Activated CD8-positive, alpha-beta memory T cell treated with anti-CD3 and anti-CD28 coated beads, Interleukin-2, amount 10 ng/mL, durations not matched to agents 7 days and 5 days (primary cell): ENCODE measurements at regions not wholly inside any gene's neighbourhood (a gene's known extent, or its start where the extent isn't known, plus 50 kb on each side); places are given as distances from the start of the nearest gene placed in this dataset.

Experiments used
- ATAC-seq: fragments of 150-1000 bp; cut with Tn5 transposase; one replicate; pipeline ENCODE4 v1.10.0; 2021; ENCODE audit warnings: moderate library complexity
- CTCF ChIA-PET: fragments of 350-600 bp; sonication (Branson Sonifier 250); formaldehyde crosslinking; loops from one replicate; lab custom pipeline; 2021; ENCODE audit warnings: antibody characterized with exemption; lab: Charles Lee
- DNase-seq: peaks from one replicate; pipeline ENCODE4 v3.0.0-alpha.2; 2020
- H3K27ac Mint-ChIP-seq: one replicate; pipeline ENCODE4 v1.8.0; 2021; ENCODE audit warnings: mild to moderate bottlenecking, mixed read lengths
- H3K27me3 Mint-ChIP-seq: one replicate; pipeline ENCODE4 v1.8.0; 2021; ENCODE audit warnings: mixed read lengths
- H3K36me3 Mint-ChIP-seq: one replicate; pipeline ENCODE4 v1.8.0; 2021; ENCODE audit warnings: mild to moderate bottlenecking, mixed read lengths
- H3K4me1 Mint-ChIP-seq: one replicate; pipeline ENCODE4 v1.8.0; 2021; ENCODE audit warnings: mixed read lengths
- H3K4me3 Mint-ChIP-seq: one replicate; pipeline ENCODE4 v1.8.0; 2021; ENCODE audit warnings: mild to moderate bottlenecking, moderate library complexity, mixed read lengths
- H3K9me3 Mint-ChIP-seq: one replicate; pipeline ENCODE4 v1.8.0; 2022; ENCODE audit warnings: low read depth, mixed read lengths

DNA sequence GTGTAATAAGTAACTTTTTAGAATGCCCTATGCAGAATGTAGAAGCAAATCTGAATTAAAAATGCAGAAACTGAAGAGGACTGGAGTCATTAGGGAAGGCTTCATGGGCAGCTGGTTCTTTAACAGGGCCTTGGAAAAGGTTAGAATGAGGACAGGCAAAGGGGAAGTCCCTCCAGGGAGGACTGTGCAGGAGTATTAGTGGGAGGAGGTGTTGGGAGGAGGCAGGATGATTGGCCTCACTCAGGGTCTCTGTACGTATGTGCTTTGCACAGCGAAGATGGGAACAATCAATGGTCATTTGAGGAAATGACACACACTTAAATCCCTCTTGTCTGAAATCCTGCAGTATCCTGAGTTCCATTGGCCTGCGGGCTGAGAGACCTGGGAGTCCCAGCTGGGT, 119.7 kb downstream of the PTCSC3 start:
- Mint-ChIP-seq H3K36me3 (no peaks in the 10 kb centered on the region), H3K4me1 (no peaks in the 10 kb centered on the region)
- CTCF ChIA-PET: no interaction called here

DNA sequence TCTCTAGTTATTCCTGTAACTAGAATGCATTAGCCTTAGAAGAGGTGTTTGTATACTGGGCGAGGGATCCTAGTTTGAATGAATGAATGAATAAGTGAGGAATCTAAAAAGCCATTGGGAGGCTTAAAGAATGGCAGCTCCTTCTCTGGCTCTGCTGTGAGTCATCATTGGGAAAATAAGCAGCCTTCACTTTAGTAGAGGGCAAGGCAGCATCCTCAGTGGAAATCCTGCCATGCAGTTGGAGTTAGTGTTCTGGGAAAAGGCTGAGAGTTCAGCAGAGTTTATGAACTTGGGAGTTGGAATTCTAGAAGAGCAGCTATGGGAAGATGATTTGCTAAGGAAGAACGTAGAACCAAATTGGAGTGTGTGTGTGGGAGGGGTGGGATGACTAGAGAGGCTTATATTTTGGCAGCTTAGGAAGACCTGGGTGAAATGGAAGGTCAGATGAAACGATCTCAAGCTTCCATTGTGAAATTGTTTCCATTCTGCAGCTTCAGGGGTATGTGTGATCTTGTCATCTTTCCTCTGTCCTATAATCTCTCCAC, 120.8 kb downstream of the PTCSC3 start:
- no peak for DNase-seq
- Mint-ChIP-seq H3K27me3 (peaks cover 27% of the 10 kb centered on the region), H3K4me3 (no peak overlapping the region), H3K4me1 (no peaks in the 10 kb centered on the region), H3K27ac (no peak overlapping the region), H3K9me3 (no peaks in the 10 kb centered on the region), H3K36me3 (no peaks in the 10 kb centered on the region)
- ATAC-seq: no peak
- CTCF ChIA-PET: interaction anchor here (0.7 kb wide), 1 partner anchor 325 kb away, joined by 3 read pairs; no protein-coding TSS in a partner anchor

More for the DNA sequence above, 119.7 kb downstream of the PTCSC3 start:
- DNase-seq (no peak), ATAC-seq (no peak)
- no peak overlapping the region for H3K4me3 Mint-ChIP-seq
- H3K27me3 Mint-ChIP-seq: peaks cover 30% of the 10 kb centered on the region
- H3K9me3 Mint-ChIP-seq: no peaks in the 10 kb centered on the region
- H3K27ac Mint-ChIP-seq: no peak overlapping the region

DNA sequence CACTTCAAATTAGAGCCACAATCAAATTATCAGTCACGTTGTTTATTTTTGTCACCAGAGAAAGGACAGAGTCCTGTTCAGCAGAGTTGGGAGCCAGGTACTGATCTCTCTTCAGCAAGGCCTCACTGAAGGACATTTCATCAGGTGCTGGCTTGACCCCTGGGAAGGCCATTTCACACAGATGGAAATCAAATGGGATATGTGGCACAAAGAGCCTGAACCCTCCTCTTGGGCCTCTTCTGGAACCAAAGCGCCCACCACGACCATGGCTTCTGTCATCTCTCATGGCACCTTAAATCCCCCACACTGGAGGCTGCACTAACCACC, 121.5 kb downstream of the PTCSC3 start:
- Mint-ChIP-seq H3K4me1 (no peaks in the 10 kb centered on the region), H3K36me3 (no peaks in the 10 kb centered on the region), H3K27ac (no peak overlapping the region), H3K9me3 (no peaks in the 10 kb centered on the region), H3K27me3 (peaks cover 27% of the 10 kb centered on the region), H3K4me3 (no peak overlapping the region)
- CTCF ChIA-PET: no interaction called here
- ATAC-seq (no peak), DNase-seq (no peak)

DNA sequence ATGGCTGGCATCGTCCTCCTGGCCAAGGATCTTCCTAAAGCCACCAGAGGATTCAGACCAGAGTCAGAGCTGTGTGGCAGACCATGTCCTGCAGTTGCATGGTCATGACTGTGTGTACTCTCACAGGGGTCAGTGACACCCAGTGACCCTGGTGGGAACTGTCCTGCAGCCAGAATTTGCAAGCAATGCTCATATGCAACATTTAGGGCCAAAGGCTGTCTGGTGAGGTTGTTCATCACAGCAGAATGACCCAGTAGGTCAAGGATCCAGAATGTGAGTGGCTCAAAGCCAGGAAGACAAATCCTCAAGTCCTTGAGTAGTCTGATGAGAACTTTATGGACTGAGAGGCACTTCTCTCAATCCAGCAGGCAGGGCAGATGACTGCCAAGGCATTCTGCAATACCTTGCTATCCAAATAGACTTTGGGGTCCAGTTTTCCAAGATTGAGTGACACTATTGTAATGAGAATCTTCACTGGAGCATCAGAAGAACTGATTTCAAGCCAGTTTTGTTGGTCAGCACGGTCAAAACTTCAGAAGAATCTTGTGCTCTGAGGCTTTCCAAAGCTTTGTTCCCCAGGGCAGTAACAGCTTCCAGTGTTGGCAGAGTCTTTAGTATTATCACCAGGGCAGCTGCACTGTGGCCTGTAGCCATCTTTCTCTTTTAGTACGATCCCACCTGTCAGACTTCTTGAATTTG, 122.0 kb downstream of the PTCSC3 start:
- Mint-ChIP-seq H3K4me1 (no peaks in the 10 kb centered on the region), H3K27me3 (peaks cover 27% of the 10 kb centered on the region), H3K27ac (no peak overlapping the region), H3K9me3 (no peaks in the 10 kb centered on the region), H3K4me3 (no peak overlapping the region), H3K36me3 (no peaks in the 10 kb centered on the region)
- DNase-seq (no peak), ATAC-seq (no peak)
- CTCF ChIA-PET: interaction anchor here (1.1 kb wide), 1 partner anchor 15 kb away, joined by 6 read pairs; no protein-coding TSS in a partner anchor

DNA sequence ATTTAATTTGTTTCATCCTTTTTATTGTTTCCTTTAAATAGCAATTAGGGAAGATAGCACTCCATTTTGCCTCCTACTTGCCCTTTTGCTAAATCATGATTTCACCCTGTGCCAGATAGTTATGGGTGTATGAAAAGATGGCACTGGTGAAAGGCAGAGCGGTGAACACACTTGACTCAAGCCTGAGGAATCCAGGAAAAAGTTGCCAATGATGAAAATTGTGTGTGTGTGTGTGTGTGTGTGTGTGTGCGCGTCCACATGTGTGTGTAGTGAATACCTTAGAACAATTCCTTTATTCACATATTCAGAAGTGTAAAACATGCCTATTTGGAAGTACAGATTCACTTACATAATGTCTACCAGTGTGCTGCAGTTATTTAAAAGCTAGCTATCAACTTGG, 123.8 kb downstream of the PTCSC3 start:
- Mint-ChIP-seq H3K27ac (no peak overlapping the region), H3K36me3 (no peaks in the 10 kb centered on the region), H3K9me3 (no peaks in the 10 kb centered on the region), H3K4me3 (no peak overlapping the region), H3K27me3 (peaks cover 24% of the 10 kb centered on the region), H3K4me1 (no peaks in the 10 kb centered on the region)
- DNase-seq (no peak), ATAC-seq (no peak)
- CTCF ChIA-PET: no interaction called here

DNA sequence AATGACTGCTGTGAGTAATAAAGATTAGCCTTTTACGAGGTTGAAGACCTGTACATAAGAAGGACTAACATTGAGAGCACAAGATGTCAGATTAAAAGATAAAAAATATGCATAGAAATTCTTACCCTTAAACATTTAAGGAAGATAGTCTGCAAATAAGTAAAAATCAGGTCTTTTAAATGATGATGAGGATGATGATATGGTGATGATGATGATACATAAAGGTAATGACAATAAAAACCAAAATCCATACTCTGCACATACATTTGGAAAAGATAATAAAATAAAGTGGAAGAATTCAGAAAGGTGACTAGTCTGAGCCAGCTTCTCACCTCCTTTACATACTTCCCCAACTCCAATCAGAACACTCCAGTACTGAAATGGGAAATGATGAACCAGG, 124.5 kb downstream of the PTCSC3 start:
- H3K4me3 Mint-ChIP-seq: no peak overlapping the region
- H3K36me3 Mint-ChIP-seq: no peaks in the 10 kb centered on the region
- CTCF ChIA-PET: no interaction called here
- H3K4me1 Mint-ChIP-seq: no peaks in the 10 kb centered on the region
- no peak for DNase-seq
- ATAC-seq: no peak
- H3K27ac Mint-ChIP-seq: no peak overlapping the region
- H3K9me3 Mint-ChIP-seq: no peaks in the 10 kb centered on the region
- peaks cover 25% of the 10 kb centered on the region for H3K27me3 Mint-ChIP-seq

DNA sequence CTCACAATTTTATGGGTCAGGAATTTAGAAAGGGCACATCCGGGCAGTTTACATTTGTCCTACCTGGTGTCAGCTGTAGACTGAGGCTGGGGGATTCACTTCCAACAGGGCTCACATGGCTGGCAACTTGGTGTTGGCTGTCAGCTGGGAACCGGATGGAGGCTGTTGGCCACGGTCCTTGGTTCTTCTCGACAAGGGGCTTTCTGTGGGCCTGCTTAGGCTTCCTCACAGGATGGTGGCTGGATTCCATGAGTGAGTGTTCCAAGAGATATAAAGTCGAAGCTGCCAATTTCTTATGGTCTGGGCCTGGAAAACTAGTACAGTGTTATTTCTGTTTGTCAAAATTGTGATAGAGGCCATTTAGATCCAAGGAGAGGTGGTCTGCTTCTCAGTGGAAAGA, 127.9 kb downstream of the PTCSC3 start:
- Mint-ChIP-seq H3K36me3 (no peaks in the 10 kb centered on the region), H3K4me3 (no peak overlapping the region), H3K4me1 (no peaks in the 10 kb centered on the region), H3K27me3 (peaks cover 23% of the 10 kb centered on the region), H3K9me3 (no peaks in the 10 kb centered on the region), H3K27ac (no peak overlapping the region)
- ATAC-seq (no peak), DNase-seq (no peak)
- CTCF ChIA-PET: interaction anchor here (1.7 kb wide), 1 partner anchor 21 kb away, joined by 5 read pairs; no protein-coding TSS in a partner anchor

DNA sequence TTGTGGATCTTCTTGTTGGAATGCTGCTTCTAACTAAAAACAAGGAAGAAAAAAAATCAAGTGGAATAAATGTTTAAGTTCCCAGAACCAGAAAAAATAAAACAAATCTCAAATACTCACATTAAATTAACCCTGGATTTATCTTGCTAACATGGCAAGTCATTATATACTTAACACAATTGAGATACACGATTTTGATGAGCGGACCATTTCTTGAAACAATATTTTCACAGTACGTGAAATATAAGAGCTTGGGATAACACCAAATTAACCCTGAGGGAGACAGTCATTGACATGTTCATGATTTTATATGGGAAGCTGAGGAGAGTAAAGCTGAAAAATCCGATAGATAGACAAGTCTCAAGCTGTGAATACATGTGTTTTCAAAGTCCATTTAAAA, 128.6 kb downstream of the PTCSC3 start:
- H3K9me3 Mint-ChIP-seq: no peaks in the 10 kb centered on the region
- ATAC-seq (no peak), DNase-seq (no peak)
- H3K27me3 Mint-ChIP-seq: peaks cover 19% of the 10 kb centered on the region
- H3K4me3 Mint-ChIP-seq: no peak overlapping the region
- CTCF ChIA-PET: interaction anchor here (0.6 to 1.7 kb wide), 2 partner anchors 21 to 29 kb away, joined by 3 to 5 read pairs; no protein-coding TSS in a partner anchor
- no peak overlapping the region for H3K27ac Mint-ChIP-seq
- H3K36me3 Mint-ChIP-seq: no peaks in the 10 kb centered on the region
- no peaks in the 10 kb centered on the region for H3K4me1 Mint-ChIP-seq

DNA sequence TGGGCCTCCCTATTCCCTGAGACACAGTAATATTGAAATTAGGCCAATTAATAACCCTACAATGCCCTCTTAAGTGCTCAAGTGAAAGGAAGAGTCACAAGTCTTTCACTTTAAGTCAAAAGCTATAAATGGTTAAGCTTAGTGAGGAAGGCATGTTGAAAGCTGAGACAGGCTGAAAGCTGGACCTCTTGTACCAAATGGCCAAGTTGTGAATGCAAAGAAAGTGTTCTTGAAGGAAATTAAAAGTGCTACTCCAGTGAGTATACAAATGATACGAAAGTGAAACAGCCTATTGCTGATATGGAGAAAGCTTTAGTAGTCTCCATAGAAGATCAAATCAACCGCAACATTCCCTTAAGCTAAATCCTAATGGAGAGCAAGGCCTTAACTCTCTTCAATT, 140.8 kb downstream of the PTCSC3 start:
- H3K27ac Mint-ChIP-seq: no peak overlapping the region
- H3K4me3 Mint-ChIP-seq: no peak overlapping the region
- no peak for DNase-seq
- H3K36me3 Mint-ChIP-seq: no peaks in the 10 kb centered on the region
- no peaks in the 10 kb centered on the region for H3K9me3 Mint-ChIP-seq
- CTCF ChIA-PET: no interaction called here
- no peak for ATAC-seq
- peaks cover 3% of the 10 kb centered on the region for H3K4me1 Mint-ChIP-seq
- peaks cover 2% of the 10 kb centered on the region for H3K27me3 Mint-ChIP-seq

DNA sequence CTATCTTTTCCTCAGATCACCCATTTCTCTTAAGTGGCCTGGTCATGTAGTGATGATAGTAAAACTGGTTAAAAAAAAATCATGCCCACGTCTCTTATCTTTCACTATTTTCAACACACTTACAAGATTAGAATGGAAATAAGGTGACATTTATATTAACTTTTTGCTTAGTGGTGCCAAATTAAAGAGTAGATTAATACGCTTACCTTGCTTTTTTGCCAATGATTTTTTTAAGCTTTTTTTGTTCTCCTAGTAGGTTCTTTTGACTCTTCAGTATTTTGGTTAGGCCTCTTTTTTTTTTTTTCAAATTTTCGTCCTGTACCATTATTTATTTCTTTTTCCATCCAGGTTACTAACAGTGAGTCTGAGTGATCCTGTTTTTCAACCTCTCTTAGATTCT, 147.9 kb downstream of the PTCSC3 start:
- DNase-seq (no peak), ATAC-seq (no peak)
- Mint-ChIP-seq H3K27me3 (peaks cover 13% of the 10 kb centered on the region), H3K27ac (no peak overlapping the region), H3K36me3 (peaks cover 2% of the 10 kb centered on the region), H3K4me1 (peaks cover 2% of the 10 kb centered on the region), H3K9me3 (no peaks in the 10 kb centered on the region), H3K4me3 (no peak overlapping the region)
- CTCF ChIA-PET: interaction anchor here (1.1 to 1.2 kb wide), 2 partner anchors 144 to 169 kb away, joined by 3 read pairs; no protein-coding TSS in a partner anchor

DNA sequence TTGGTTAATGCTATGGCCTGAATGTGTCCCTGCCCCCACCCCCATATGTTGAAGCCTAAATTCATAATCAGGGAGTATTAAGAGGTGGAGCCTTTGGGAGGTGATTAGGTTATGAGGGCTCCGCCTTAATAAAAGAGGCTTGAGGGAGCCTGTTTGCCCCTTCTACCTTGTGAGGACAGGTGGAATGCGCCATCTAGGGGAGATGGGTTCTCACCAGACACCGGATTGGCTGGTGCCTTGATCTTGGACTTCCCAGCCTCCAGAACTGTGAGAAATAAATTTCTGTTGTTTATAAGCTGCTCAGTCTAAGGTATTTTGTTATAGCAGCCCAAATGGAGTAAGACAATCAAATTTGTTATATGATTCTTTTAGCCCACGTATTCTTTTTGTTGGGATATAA, 148.3 kb downstream of the PTCSC3 start:
- H3K27ac Mint-ChIP-seq: no peak overlapping the region
- H3K4me3 Mint-ChIP-seq: no peak overlapping the region
- H3K36me3 Mint-ChIP-seq: peaks cover 2% of the 10 kb centered on the region
- CTCF ChIA-PET: no interaction called here
- H3K27me3 Mint-ChIP-seq: peaks cover 13% of the 10 kb centered on the region
- no peak for DNase-seq
- H3K9me3 Mint-ChIP-seq: no peaks in the 10 kb centered on the region
- peaks cover 2% of the 10 kb centered on the region for H3K4me1 Mint-ChIP-seq
- no peak for ATAC-seq

DNA sequence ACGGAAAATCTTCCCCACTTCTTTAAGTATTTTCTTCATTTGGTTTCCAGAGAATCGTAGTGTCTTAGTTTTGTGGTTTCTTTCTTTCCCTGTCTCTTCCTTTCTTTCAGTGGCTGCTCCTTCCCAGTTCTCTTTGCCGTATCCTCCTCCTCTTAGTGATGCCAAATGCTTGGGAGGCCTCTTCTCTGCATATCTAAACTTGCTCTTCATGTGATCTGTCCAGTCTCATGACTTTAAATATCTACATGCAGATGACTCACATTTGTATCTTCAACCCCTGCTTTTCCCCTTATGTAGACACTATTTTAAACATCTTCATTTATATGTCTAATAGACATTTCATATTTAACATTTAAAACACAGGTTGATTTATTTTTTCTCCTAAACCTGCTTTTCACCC, 149.2 kb downstream of the PTCSC3 start:
- DNase-seq: no peak
- ATAC-seq: no peak
- Mint-ChIP-seq H3K36me3 (peaks cover 2% of the 10 kb centered on the region), H3K9me3 (no peaks in the 10 kb centered on the region), H3K27ac (no peak overlapping the region), H3K4me1 (peaks cover 3% of the 10 kb centered on the region), H3K4me3 (no peak overlapping the region), H3K27me3 (peaks cover 13% of the 10 kb centered on the region)
- CTCF ChIA-PET: no interaction called here

DNA sequence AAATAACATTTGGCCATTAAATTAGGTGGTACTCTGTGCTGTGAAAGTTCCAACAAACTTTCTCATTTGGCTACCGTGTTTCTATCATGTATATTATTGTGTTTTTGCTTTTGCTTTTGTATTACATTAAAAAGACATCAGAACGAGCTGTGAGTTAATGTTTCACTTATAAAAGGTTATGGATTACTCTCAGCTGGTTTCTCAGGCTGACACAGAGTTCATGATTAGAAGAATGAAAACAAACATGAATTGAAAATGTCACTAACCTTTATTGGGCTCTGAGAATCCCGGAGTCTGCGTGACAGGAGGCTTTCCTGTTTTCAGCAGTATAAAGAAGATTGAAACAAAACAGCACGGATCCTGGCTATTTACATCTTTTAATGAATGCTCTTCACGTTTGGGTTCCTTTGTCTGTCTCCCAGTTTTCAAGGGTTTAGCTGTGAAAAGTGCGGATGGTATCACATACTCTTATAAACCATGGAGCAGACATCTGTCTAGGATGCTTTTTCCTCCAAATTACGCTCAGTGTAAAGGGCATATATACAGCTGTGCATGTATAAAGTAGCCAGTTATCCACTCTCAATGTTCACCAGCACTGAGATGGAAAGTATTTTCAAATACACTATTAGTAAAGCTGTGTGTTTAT, 153.6 kb downstream of the PTCSC3 start:
- no peak overlapping the region for H3K4me3 Mint-ChIP-seq
- peaks cover 8% of the 10 kb centered on the region for H3K27me3 Mint-ChIP-seq
- no peak for ATAC-seq
- peaks cover 24% of the 10 kb centered on the region for H3K4me1 Mint-ChIP-seq
- H3K36me3 Mint-ChIP-seq: peaks cover 2% of the 10 kb centered on the region
- no peak for DNase-seq
- H3K9me3 Mint-ChIP-seq: no peaks in the 10 kb centered on the region
- H3K27ac Mint-ChIP-seq: no peak overlapping the region
- CTCF ChIA-PET: interaction anchor here (0.6 kb wide), 1 partner anchor 399 kb away, joined by 5 read pairs; no protein-coding TSS in a partner anchor
